K562 (cell line): ENCODE measurements at regions not wholly inside any gene's neighbourhood (a gene's known extent, or its start where the extent isn't known, plus 50 kb on each side); places are given as distances from the start of the nearest gene placed in this dataset.

Source experiments
- ARID1B ChIP-seq: fragments of 450-650 bp; IDR thresholded peaks from 2 replicates; pipeline ENCODE4 v1.6.1; 2016; ENCODE audit warnings: antibody characterized with exemption, mild to moderate bottlenecking, inconsistent platforms
- CBX5 ChIP-seq: IDR thresholded peaks from 2 replicates; pipeline ENCODE4 v1.6.1; 2014; ENCODE audit warnings: low read depth, borderline replicate concordance
- CEBPG ChIP-seq, 3 experiments: fragments of 200-800 bp in 1 of 3; sonication (Bioruptor generic) in 1 of 3; sonication (generic) in 1 of 3; formaldehyde crosslinking in 1 of 3; IDR thresholded peaks in 2 of 3; conservative IDR thresholded peaks in 1 of 3; 2 replicates each; pipeline versions ENCODE4 v1.6.1 to v1.8.0; 2016 to 2022; ENCODE audit warnings: missing compliant biosample characterization in 2 of 3, missing genetic modification characterization in 2 of 3, mild to moderate bottlenecking in 1 of 3, missing genetic modification reagents in 1 of 3
- COPS2 ChIP-seq: fragments of 450-650 bp; conservative IDR thresholded peaks from 2 replicates; pipeline ENCODE4 v1.6.1; 2016; ENCODE audit warnings: mild to moderate bottlenecking, moderate library complexity
- CTBP1 ChIP-seq: fragments of 450-650 bp; IDR thresholded peaks from 2 replicates; pipeline ENCODE4 v1.6.1; 2016; ENCODE audit warnings: borderline replicate concordance
- DACH1 ChIP-seq: fragments of 450-650 bp; IDR thresholded peaks from 2 replicates; pipeline ENCODE4 v1.6.1; 2018; ENCODE audit not compliant: partially characterized antibody
- ETV5 ChIP-seq: sonication (generic); formaldehyde crosslinking; IDR thresholded peaks from 2 replicates; pipeline ENCODE4 v1.4.0; 2020; ENCODE audit warnings: low read depth, mild to moderate bottlenecking, missing genetic modification reagents
- FOSL1 ChIP-seq: fragments of 200-800 bp; sonication (Bioruptor generic); conservative IDR thresholded peaks from 2 replicates; pipeline ENCODE4 v1.6.1; 2016; ENCODE audit warnings: missing genetic modification characterization, missing compliant biosample characterization
- GABPB1 ChIP-seq: sonication (generic); formaldehyde crosslinking; IDR thresholded peaks from 2 replicates; pipeline ENCODE4 v1.8.0; 2022; ENCODE audit warnings: mild to moderate bottlenecking, missing genetic modification reagents
- GATAD2A ChIP-seq: fragments of 450-650 bp; IDR thresholded peaks from 2 replicates; pipeline ENCODE4 v1.6.1; 2017
- KLF6 ChIP-seq: fragments of 250-450 bp; sonication (Bioruptor Pico); IDR thresholded peaks from 2 replicates; pipeline ENCODE4 v1.4.0; 2020; ENCODE audit warnings: mild to moderate bottlenecking, moderate library complexity, borderline replicate concordance
- MTA2 ChIP-seq: fragments of 450-650 bp; IDR thresholded peaks from 2 replicates; pipeline ENCODE4 v1.6.1; 2016; ENCODE audit warnings: low read depth
- NR2C1 ChIP-seq, 2 experiments: fragments of 450-650 bp; IDR thresholded peaks; 2 replicates each; pipeline ENCODE4 v1.6.1; 2017; ENCODE audit warnings: mild to moderate bottlenecking in 2 of 2, antibody characterized with exemption in 1 of 2, inconsistent platforms in 1 of 2, missing compliant biosample characterization in 1 of 2, missing genetic modification characterization in 1 of 2
- PML ChIP-seq: IDR thresholded peaks from 2 replicates; pipeline ENCODE4 v1.6.1; 2012; ENCODE audit warnings: low read length, inconsistent platforms
- PRMT5 ChIP-seq: sonication (generic); formaldehyde crosslinking; IDR thresholded peaks from 2 replicates; pipeline ENCODE4 v1.5.0; 2020; ENCODE audit warnings: missing genetic modification reagents
- ZFP1 ChIP-seq: fragments of 450-650 bp; formaldehyde crosslinking; IDR thresholded peaks from 2 replicates; pipeline ENCODE4 v1.4.0; 2020; ENCODE audit warnings: mild to moderate bottlenecking, mixed read lengths
- ZNF184 ChIP-seq: sonication (generic); formaldehyde crosslinking; IDR thresholded peaks from 2 replicates; pipeline ENCODE4 v1.5.0; 2020; ENCODE audit warnings: missing genetic modification reagents
- ZNF24 ChIP-seq: fragments of 450-650 bp; IDR thresholded peaks from 2 replicates; pipeline ENCODE4 v1.6.1; 2016
- TF ChIP-seq, protein P1 (sequence below): sonication (generic); formaldehyde crosslinking; IDR thresholded peaks from 2 replicates; pipeline ENCODE4 v1.9.0; 2022; ENCODE audit warnings: mild to moderate bottlenecking, missing genetic modification reagents
- TF ChIP-seq, protein P2 (sequence below): fragments of 450-650 bp; IDR thresholded peaks from 2 replicates; pipeline ENCODE4 v1.6.1; 2016
- TF ChIP-seq, protein P3 (sequence below), 2 experiments: fragments of 250-450 bp in 1 of 2; fragments of 450-650 bp in 1 of 2; sonication (Bioruptor Pico) in 1 of 2; IDR thresholded peaks; 2 replicates each; pipeline versions ENCODE4 v1.6.1 to v1.8.0; 2016 to 2021; ENCODE audit warnings: mild to moderate bottlenecking in 2 of 2, moderate library complexity in 2 of 2, missing compliant biosample characterization in 1 of 2, missing genetic modification characterization in 1 of 2
- TF ChIP-seq, protein P4 (sequence below), 2 experiments: fragments of 450-650 bp; conservative IDR thresholded peaks; 2 replicates each; pipeline ENCODE4 v1.6.1; 2017; ENCODE audit warnings: mild to moderate bottlenecking in 2 of 2, moderate library complexity in 2 of 2
- TF ChIP-seq, protein P5 (sequence below): fragments of 250-450 bp; sonication (Bioruptor Pico); IDR thresholded peaks from 2 replicates; pipeline ENCODE4 v1.8.0; 2022; ENCODE audit warnings: inconsistent platforms
- TF ChIP-seq, protein P6 (sequence below): fragments of 450-650 bp; formaldehyde crosslinking; IDR thresholded peaks from 2 replicates; pipeline ENCODE4 v1.4.0; 2022; ENCODE audit warnings: mild to moderate bottlenecking, moderate library complexity

DNA sequence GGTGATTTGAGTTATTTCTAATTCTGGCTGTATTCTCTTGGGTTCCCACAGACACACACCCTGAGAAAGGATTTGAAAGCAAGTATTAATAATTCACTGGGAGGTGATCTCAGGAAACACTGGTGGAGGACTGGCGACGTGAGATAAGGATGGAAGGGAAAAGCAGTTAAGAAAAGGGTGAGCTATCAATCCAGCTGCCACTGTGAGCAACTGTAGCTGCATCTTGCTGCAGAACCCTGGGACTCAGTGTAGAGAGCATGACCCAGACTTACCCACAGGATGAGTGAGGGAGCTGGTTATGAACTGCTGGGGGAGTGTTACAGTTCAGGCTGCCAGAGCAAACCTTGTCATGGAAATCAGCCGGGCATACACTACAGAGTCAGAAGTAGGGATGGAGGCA lies 71.9 kb downstream of the RESF1 start (continued):
- TF ChIP-seq KLF6 (CRISPR knock-in tag), result peak; percentile 78; the same call in 1 of the 2 replicates
- TF ChIP-seq NR2C1 (IDR thresholded peaks at IDR 0.05), result no peak
- peak; percentile 75; the same call in 1 of the 2 replicates for TF ChIP-seq NR2C1 (tag; IDR thresholded peaks at IDR 0.05)
- peak; percentile 94 for TF ChIP-seq PML
- TF ChIP-seq, protein P1, sequence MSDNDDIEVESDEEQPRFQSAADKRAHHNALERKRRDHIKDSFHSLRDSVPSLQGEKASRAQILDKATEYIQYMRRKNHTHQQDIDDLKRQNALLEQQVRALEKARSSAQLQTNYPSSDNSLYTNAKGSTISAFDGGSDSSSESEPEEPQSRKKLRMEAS (CRISPR knock-in tag), result peak; percentile 45; the same call in 1 of the 2 replicates
- TF ChIP-seq ZFP1 (CRISPR knock-in tag), result no peak
- TF ChIP-seq, protein P2, sequence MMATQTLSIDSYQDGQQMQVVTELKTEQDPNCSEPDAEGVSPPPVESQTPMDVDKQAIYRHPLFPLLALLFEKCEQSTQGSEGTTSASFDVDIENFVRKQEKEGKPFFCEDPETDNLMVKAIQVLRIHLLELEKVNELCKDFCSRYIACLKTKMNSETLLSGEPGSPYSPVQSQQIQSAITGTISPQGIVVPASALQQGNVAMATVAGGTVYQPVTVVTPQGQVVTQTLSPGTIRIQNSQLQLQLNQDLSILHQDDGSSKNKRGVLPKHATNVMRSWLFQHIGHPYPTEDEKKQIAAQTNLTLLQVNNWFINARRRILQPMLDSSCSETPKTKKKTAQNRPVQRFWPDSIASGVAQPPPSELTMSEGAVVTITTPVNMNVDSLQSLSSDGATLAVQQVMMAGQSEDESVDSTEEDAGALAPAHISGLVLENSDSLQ, result peak; percentile 94
- peak; percentile 50; the same call in 1 of the 2 replicates for TF ChIP-seq CEBPG (CRISPR knock-in tag; IDR thresholded peaks at IDR 0.05)
- TF ChIP-seq CEBPG (tag; conservative IDR thresholded peaks at IDR 0.05 in 1 of 2, IDR thresholded peaks at IDR 0.05 in 1 of 2), result no peak; a peak in 1 of 4 replicates
- 0 out of 2 replicates have a peak, but pooled peaks have one; percentile 33 for TF ChIP-seq GABPB1
- peak; percentile 63 for TF ChIP-seq ZNF24
- peak; percentile 96 for TF ChIP-seq CTBP1
- TF ChIP-seq, protein P3, sequence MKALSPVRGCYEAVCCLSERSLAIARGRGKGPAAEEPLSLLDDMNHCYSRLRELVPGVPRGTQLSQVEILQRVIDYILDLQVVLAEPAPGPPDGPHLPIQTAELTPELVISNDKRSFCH (CRISPR knock-in tag; IDR thresholded peaks at IDR 0.05), result no peak
- TF ChIP-seq, protein P3 (tag; IDR thresholded peaks at IDR 0.05), result peak; percentile 94
- TF ChIP-seq, protein P4, sequence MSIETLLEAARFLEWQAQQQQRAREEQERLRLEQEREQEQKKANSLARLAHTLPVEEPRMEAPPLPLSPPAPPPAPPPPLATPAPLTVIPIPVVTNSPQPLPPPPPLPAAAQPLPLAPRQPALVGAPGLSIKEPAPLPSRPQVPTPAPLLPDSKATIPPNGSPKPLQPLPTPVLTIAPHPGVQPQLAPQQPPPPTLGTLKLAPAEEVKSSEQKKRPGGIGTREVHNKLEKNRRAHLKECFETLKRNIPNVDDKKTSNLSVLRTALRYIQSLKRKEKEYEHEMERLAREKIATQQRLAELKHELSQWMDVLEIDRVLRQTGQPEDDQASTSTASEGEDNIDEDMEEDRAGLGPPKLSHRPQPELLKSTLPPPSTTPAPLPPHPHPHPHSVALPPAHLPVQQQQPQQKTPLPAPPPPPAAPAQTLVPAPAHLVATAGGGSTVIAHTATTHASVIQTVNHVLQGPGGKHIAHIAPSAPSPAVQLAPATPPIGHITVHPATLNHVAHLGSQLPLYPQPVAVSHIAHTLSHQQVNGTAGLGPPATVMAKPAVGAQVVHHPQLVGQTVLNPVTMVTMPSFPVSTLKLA (conservative IDR thresholded peaks at IDR 0.05), result peak in 1 of 2 experiments; percentile 73; a peak in 2 of 4 replicates
- TF ChIP-seq, protein P5, sequence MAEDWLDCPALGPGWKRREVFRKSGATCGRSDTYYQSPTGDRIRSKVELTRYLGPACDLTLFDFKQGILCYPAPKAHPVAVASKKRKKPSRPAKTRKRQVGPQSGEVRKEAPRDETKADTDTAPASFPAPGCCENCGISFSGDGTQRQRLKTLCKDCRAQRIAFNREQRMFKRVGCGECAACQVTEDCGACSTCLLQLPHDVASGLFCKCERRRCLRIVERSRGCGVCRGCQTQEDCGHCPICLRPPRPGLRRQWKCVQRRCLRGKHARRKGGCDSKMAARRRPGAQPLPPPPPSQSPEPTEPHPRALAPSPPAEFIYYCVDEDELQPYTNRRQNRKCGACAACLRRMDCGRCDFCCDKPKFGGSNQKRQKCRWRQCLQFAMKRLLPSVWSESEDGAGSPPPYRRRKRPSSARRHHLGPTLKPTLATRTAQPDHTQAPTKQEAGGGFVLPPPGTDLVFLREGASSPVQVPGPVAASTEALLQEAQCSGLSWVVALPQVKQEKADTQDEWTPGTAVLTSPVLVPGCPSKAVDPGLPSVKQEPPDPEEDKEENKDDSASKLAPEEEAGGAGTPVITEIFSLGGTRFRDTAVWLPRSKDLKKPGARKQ (CRISPR knock-in tag), result no peak
- no peak for TF ChIP-seq COPS2
- no peak for TF ChIP-seq ZNF184
- TF ChIP-seq ARID1B, result peak; percentile 98
- TF ChIP-seq, protein P6, sequence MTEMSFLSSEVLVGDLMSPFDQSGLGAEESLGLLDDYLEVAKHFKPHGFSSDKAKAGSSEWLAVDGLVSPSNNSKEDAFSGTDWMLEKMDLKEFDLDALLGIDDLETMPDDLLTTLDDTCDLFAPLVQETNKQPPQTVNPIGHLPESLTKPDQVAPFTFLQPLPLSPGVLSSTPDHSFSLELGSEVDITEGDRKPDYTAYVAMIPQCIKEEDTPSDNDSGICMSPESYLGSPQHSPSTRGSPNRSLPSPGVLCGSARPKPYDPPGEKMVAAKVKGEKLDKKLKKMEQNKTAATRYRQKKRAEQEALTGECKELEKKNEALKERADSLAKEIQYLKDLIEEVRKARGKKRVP (CRISPR knock-in tag), result no peak
- peak; percentile 73; the same call in 1 of the 2 replicates for TF ChIP-seq CBX5
- TF ChIP-seq FOSL1 (tag), result 0 out of 2 replicates have a peak, but pooled peaks have one; percentile 47
- peak; percentile 92 for TF ChIP-seq GATAD2A
- peak; percentile 94 for TF ChIP-seq DACH1
- TF ChIP-seq MTA2, result peak; percentile 95
- no peak for TF ChIP-seq PRMT5 (CRISPR knock-in tag)
- TF ChIP-seq ETV5, result peak; percentile 88
